Heart left ventricle (tissue), 13 donors: ENCODE measurements at regions not wholly inside any gene's neighbourhood (a gene's known extent, or its start where the extent isn't known, plus 50 kb on each side); places are given as distances from the start of the nearest gene placed in this dataset.

ENCODE experiments used
- POLR2A ChIP-seq, 2 donors: fragments of 450-650 bp; IDR thresholded peaks; one replicate each; pipeline ENCODE4 v1.6.1; 2017; ENCODE audit warnings: antibody characterized with exemption in 2 of 2, mild to moderate bottlenecking in 2 of 2, moderate library complexity in 2 of 2
- TF ChIP-seq, protein P1 (sequence below), 12 donors: fragments of 200-600 bp; sonication (generic) in 4 of 12; IDR thresholded peaks; one replicate each; pipeline versions ENCODE4 v1.5.0 to v1.8.0; 2018 to 2022; ENCODE audit warnings: antibody characterized with exemption in 12 of 12, mild to moderate bottlenecking in 5 of 12
- donor health status: ischemic (EF 13 %, LVEDD 7.1; RV severe dilation, severe dysfunction).
- donor health status: DM: no; HTN: yes; CAD: no.
- donor health status: DM: no; HTN: no; CAD: no.
- donor health status: ischemic (EF 25% LVEDD 6.9; RV normal size, moderate dysfunction).
- donor health status: ischemic (EF 25% LVEDD 5.7; RV mildly dilated, moderate dysfunction).
- donor health status: ischemic (EF 35%, LVEDD 5.7; RV mildly dilated, moderate dysfunction).
- donor health status: nonischemic (EF 11% LVEDD 7.7; RV severe dilation, severe dysfunction).
- donor health status: DM: yes; HTN: yes; CAD: no.
- donor health status: PGD.
- donor health status: ischemic (EF 29% LVEDD 5.4; RV normal size, mild dysfunction).
- donor health status: nonischemic (EF 23%, LVEDD 6.1; RV moderate dilation, normal function).

DNA sequence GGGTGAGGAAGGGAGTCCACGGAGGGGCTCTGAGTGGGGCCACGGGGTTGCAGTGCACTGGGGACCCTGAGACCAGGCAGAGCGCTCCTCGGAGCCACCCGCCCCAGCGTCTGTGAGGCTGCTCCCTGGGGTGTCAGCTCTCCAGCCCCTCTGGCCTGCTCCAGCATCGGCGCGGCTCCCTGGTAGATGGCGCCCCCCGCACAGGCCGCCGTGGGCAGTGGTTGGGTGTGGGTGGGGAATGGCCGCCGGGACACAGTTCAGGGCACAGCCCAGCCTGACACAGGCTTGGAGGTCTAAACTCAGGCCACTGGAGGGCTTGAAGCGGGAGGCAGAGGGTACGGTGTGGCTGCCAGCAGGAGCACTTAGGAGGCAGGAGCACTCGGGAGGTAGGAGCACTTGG lies 222.6 kb upstream of the PPP2R2D start:
- TF ChIP-seq, protein P1, sequence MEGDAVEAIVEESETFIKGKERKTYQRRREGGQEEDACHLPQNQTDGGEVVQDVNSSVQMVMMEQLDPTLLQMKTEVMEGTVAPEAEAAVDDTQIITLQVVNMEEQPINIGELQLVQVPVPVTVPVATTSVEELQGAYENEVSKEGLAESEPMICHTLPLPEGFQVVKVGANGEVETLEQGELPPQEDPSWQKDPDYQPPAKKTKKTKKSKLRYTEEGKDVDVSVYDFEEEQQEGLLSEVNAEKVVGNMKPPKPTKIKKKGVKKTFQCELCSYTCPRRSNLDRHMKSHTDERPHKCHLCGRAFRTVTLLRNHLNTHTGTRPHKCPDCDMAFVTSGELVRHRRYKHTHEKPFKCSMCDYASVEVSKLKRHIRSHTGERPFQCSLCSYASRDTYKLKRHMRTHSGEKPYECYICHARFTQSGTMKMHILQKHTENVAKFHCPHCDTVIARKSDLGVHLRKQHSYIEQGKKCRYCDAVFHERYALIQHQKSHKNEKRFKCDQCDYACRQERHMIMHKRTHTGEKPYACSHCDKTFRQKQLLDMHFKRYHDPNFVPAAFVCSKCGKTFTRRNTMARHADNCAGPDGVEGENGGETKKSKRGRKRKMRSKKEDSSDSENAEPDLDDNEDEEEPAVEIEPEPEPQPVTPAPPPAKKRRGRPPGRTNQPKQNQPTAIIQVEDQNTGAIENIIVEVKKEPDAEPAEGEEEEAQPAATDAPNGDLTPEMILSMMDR (IDR thresholded peaks at IDR 0.05), result no peak
- no peak for TF ChIP-seq POLR2A (IDR thresholded peaks at IDR 0.05)
